ENCODE measurements at regions not wholly inside any gene's neighbourhood (a gene's known extent, or its start where the extent isn't known, plus 50 kb on each side); places are given as distances from the start of the nearest gene placed in this dataset.

DNA sequence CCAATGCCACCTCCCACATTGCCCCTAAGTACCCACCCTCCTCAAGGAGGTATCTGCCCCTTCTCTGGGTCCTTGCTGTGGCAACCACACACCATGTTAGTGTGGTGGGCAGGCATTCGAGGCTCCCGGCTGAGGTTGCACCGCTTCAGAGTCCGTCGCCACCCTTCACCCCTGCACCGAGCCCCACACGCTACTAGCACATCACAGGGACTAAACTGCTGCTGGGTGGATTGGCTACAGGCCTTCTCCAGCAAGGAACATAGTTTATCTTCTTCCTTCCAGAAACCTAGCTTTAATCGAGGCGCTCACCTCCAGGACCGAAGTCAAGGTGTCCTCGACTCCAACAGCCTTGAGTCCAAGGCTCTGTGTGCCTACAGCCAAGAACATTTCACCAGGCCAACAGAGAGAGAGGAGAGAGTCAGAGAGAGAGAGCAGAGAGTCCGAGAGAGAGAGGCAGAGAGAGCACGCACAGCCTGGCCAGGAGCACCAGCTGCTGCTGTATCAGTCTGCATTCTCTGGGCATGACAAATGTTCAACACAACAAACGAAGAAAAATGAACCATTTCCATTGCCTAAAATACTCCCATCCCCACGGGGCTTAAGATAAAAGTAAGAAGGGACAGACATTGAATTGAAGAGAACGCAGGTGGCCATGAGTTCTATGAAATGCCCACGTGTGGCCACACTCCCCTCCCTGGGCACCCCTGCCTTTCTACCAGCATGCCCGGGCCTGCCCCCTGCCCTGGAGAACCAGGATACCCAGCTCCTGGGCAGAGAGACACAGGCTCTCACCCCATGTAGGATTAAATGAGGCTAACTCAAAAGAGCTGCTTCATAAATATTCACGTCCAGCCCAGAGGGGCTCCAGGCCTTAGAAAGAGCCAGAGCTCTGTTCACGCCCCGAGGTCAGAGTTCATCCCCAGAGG lies 94.9 kb downstream of the RBFOX3 start:
- no peak for ATAC-seq
- H3K9me2 ChIP-seq (ENCODE audit: insufficient read depth): no peaks in the 10 kb centered on the region
- no peak overlapping the region for H3K4me3 ChIP-seq (replicated peaks in 1 of 2; ENCODE audit: low read depth in 1 of 2, low read length in 2 of 2)
- no peaks in the 10 kb centered on the region for H3K27me3 ChIP-seq (ENCODE audit: insufficient read depth, low read length)
- H3K79me2 ChIP-seq (ENCODE audit: insufficient read depth, low read length): no peaks in the 10 kb centered on the region
- no peak overlapping the region for H3K4me2 ChIP-seq (ENCODE audit: low read length)
- DNase-seq (ENCODE audit: low read depth, low spot score): no peak
- no peak for TF ChIP-seq YY1 (IDR thresholded peaks at IDR 0.05; ENCODE audit: extremely low read depth, insufficient replicate concordance, low read depth, low read length)
- TF ChIP-seq EZH2phosphoT487 (IDR thresholded peaks at IDR 0.05; ENCODE audit: borderline replicate concordance): no peak
- TF ChIP-seq, protein P1, sequence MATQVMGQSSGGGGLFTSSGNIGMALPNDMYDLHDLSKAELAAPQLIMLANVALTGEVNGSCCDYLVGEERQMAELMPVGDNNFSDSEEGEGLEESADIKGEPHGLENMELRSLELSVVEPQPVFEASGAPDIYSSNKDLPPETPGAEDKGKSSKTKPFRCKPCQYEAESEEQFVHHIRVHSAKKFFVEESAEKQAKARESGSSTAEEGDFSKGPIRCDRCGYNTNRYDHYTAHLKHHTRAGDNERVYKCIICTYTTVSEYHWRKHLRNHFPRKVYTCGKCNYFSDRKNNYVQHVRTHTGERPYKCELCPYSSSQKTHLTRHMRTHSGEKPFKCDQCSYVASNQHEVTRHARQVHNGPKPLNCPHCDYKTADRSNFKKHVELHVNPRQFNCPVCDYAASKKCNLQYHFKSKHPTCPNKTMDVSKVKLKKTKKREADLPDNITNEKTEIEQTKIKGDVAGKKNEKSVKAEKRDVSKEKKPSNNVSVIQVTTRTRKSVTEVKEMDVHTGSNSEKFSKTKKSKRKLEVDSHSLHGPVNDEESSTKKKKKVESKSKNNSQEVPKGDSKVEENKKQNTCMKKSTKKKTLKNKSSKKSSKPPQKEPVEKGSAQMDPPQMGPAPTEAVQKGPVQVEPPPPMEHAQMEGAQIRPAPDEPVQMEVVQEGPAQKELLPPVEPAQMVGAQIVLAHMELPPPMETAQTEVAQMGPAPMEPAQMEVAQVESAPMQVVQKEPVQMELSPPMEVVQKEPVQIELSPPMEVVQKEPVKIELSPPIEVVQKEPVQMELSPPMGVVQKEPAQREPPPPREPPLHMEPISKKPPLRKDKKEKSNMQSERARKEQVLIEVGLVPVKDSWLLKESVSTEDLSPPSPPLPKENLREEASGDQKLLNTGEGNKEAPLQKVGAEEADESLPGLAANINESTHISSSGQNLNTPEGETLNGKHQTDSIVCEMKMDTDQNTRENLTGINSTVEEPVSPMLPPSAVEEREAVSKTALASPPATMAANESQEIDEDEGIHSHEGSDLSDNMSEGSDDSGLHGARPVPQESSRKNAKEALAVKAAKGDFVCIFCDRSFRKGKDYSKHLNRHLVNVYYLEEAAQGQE (IDR thresholded peaks at IDR 0.05; ENCODE audit: low read depth): no peak
- TF ChIP-seq, protein P2, sequence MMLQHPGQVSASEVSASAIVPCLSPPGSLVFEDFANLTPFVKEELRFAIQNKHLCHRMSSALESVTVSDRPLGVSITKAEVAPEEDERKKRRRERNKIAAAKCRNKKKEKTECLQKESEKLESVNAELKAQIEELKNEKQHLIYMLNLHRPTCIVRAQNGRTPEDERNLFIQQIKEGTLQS (IDR thresholded peaks at IDR 0.05): no peak
- TF ChIP-seq, protein P3, sequence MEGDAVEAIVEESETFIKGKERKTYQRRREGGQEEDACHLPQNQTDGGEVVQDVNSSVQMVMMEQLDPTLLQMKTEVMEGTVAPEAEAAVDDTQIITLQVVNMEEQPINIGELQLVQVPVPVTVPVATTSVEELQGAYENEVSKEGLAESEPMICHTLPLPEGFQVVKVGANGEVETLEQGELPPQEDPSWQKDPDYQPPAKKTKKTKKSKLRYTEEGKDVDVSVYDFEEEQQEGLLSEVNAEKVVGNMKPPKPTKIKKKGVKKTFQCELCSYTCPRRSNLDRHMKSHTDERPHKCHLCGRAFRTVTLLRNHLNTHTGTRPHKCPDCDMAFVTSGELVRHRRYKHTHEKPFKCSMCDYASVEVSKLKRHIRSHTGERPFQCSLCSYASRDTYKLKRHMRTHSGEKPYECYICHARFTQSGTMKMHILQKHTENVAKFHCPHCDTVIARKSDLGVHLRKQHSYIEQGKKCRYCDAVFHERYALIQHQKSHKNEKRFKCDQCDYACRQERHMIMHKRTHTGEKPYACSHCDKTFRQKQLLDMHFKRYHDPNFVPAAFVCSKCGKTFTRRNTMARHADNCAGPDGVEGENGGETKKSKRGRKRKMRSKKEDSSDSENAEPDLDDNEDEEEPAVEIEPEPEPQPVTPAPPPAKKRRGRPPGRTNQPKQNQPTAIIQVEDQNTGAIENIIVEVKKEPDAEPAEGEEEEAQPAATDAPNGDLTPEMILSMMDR (IDR thresholded peaks at IDR 0.05 in 2 of 3, conservative IDR thresholded peaks at IDR 0.05 in 1 of 3; ENCODE audit: borderline replicate concordance in 1 of 3, insufficient read depth in 1 of 3, low read depth in 2 of 3, low read length in 2 of 3): no peak
- no peak for TF ChIP-seq CBX3 (IDR thresholded peaks at IDR 0.05; ENCODE audit: low read depth)
- TF ChIP-seq CEBPB (IDR thresholded peaks at IDR 0.05; ENCODE audit: low read depth): no peak
- no peak for TF ChIP-seq SIN3A (IDR thresholded peaks at IDR 0.05; ENCODE audit: low read depth)
- TF ChIP-seq TCF7L2 (IDR thresholded peaks at IDR 0.05; ENCODE audit: borderline replicate concordance, extremely low read depth, insufficient read depth, insufficient read length): no peak
- TF ChIP-seq, protein P4, sequence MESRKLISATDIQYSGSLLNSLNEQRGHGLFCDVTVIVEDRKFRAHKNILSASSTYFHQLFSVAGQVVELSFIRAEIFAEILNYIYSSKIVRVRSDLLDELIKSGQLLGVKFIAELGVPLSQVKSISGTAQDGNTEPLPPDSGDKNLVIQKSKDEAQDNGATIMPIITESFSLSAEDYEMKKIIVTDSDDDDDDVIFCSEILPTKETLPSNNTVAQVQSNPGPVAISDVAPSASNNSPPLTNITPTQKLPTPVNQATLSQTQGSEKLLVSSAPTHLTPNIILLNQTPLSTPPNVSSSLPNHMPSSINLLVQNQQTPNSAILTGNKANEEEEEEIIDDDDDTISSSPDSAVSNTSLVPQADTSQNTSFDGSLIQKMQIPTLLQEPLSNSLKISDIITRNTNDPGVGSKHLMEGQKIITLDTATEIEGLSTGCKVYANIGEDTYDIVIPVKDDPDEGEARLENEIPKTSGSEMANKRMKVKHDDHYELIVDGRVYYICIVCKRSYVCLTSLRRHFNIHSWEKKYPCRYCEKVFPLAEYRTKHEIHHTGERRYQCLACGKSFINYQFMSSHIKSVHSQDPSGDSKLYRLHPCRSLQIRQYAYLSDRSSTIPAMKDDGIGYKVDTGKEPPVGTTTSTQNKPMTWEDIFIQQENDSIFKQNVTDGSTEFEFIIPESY (IDR thresholded peaks at IDR 0.05; ENCODE audit: extremely low read depth, insufficient replicate concordance, low read length): no peak
- no peak for TF ChIP-seq EZH2 (IDR thresholded peaks at IDR 0.05)
- no peak for TF ChIP-seq EGR1 (IDR thresholded peaks at IDR 0.05; ENCODE audit: low read depth)
- TF ChIP-seq FOSL1 (IDR thresholded peaks at IDR 0.05; ENCODE audit: low read depth): no peak
- no peaks in the 10 kb centered on the region for H4K20me1 ChIP-seq (ENCODE audit: insufficient read depth)
- H3K36me3 ChIP-seq (ENCODE audit: control insufficient read depth in 1 of 2, insufficient read depth in 2 of 2, low read length in 2 of 2): no peaks in the 10 kb centered on the region
- POLR2A ChIA-PET: no interaction called here
- H3K9ac ChIP-seq (ENCODE audit: low read length): no peak overlapping the region
- H3K9me3 ChIP-seq (ENCODE audit: control insufficient read depth in 1 of 2, insufficient read depth in 1 of 2, low read depth in 1 of 2, low read length in 2 of 2): peaks cover 6 to 14% of the 10 kb centered on the region in 2 experiments; a peak in 2 of 4 replicates
- RAD21 ChIA-PET (ENCODE audit: low non-redundant PET in 1 of 2, low total read pairs in 2 of 2, uncharacterized antibody in 2 of 2, unreplicated experiment in 2 of 2): no interaction called here
- intact Hi-C loops (cut with micrococcal nuclease): no loop called here
- CTCF ChIA-PET: no interaction called here
- H2AFZ ChIP-seq (ENCODE audit: low read depth, low read length, poor library complexity, severe bottlenecking): no peak overlapping the region
- BruUV-seq (replicated peaks): no TSS peak
- no peak overlapping the region for H3K27ac ChIP-seq (ENCODE audit: low read depth, low read length)
- no peaks in the 10 kb centered on the region for H3K4me1 ChIP-seq (ENCODE audit: control insufficient read depth in 1 of 2, insufficient read depth in 2 of 2, low read length in 2 of 2)
